ENCODE measurements at regions not wholly inside any gene's neighbourhood (a gene's known extent, or its start where the extent isn't known, plus 50 kb on each side); places are given as distances from the start of the nearest gene placed in this dataset.
"Not testable (repeated sequence)": the region's sequence is repeated elsewhere in the genome, so short reads cannot be mapped to it uniquely, and the experiment has no call there.

DNA sequence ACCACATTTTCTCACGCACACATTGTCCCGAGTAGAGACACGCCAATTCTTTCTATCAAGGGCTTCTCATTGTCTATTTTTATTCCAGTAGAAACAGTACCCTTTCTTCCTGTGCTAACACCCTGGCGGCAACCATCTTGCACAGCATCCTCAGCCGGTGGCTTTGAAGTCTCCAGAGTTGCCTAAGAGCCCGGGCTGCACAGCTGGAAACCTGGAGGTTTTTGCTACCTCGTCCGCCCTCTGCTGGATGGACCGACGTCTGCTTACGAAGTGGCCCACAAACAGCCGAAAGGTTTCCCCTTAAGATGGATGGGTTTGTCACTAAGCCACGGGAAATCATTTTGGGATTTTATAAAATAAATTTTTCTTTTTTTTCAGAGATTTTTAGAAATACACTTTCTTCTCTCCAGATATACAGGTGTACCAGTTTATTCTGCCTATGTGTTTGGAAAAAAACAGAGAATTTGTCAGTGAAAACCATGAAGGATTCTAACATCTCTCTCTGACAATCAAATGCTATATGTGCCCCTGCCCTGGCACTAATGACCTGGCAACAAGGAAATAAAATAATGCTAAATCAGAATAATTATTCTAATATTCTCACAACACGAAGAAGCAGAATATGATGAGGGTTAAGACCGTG lies 81.8 kb upstream of the FAM204A start:
- DNase-seq: peak; percentile 18 to 84 (median 83)
- Histone ChIP-seq H3K4me1 (no peaks in the 10 kb centered on the region), H3K9me3 (no peaks in the 10 kb centered on the region), H3K27ac (no peak overlapping the region), H3K27me3 (no peaks in the 10 kb centered on the region), H3K4me3 (no peak overlapping the region), H3K36me3 (no peaks in the 10 kb centered on the region)
- TF ChIP-seq, protein P1, sequence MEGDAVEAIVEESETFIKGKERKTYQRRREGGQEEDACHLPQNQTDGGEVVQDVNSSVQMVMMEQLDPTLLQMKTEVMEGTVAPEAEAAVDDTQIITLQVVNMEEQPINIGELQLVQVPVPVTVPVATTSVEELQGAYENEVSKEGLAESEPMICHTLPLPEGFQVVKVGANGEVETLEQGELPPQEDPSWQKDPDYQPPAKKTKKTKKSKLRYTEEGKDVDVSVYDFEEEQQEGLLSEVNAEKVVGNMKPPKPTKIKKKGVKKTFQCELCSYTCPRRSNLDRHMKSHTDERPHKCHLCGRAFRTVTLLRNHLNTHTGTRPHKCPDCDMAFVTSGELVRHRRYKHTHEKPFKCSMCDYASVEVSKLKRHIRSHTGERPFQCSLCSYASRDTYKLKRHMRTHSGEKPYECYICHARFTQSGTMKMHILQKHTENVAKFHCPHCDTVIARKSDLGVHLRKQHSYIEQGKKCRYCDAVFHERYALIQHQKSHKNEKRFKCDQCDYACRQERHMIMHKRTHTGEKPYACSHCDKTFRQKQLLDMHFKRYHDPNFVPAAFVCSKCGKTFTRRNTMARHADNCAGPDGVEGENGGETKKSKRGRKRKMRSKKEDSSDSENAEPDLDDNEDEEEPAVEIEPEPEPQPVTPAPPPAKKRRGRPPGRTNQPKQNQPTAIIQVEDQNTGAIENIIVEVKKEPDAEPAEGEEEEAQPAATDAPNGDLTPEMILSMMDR (IDR thresholded peaks at IDR 0.05): peak in 4 of 6 experiments; percentile 53 to 77 (median 67)
- no peak for TF ChIP-seq POLR2A (IDR thresholded peaks at IDR 0.05)

DNA sequence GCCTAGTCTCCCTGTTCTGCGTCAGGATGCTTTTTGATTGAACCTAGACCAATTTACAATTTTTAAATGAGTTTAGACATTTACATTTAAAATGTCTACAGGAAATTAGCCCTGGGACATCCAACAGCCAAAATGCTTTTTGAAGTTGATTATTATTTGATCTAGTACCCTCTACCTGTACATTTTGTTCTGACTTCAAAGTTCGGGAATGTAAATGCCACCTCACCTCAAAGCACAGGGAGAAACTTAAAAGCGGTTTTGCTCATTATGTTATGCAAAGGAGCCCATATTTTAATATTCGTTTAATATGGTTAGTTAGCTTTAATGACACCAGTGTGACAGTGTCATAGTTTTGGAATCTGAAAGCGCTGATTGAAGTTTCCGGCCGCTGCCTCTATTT lies 80.1 kb upstream of the FAM204A start:
- Histone ChIP-seq H3K9me3 (no peaks in the 10 kb centered on the region), H3K27me3 (no peaks in the 10 kb centered on the region), H3K4me3 (no peak overlapping the region), H3K36me3 (no peaks in the 10 kb centered on the region), H3K27ac (no peak overlapping the region), H3K4me1 (no peaks in the 10 kb centered on the region)
- TF ChIP-seq, protein P1 (IDR thresholded peaks at IDR 0.05): no peak
- no peak for TF ChIP-seq POLR2A (IDR thresholded peaks at IDR 0.05)
- no peak for DNase-seq

DNA sequence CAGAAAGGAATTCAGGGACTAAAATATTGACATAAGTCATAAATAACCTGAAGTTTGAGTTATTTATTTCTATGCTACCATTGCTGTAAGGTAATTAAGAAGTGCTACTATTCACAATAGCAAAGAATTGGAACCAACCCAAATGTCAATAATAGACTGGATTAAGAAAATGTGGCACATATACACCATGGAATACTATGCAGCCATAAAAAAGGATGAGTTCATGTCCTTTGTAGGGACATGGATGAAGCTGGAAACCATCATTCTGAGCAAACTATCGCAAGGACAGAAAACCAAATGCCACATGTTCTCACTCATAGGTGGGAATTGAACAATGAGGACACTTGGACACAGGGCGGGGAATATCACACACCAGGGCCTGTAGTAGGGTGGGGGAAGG lies 77.9 kb upstream of the FAM204A start:
- not testable (repeated sequence) for H3K27me3 ChIP-seq, H3K9me3 ChIP-seq, H3K36me3 ChIP-seq, DNase-seq, H3K4me1 ChIP-seq, H3K4me3 ChIP-seq, H3K27ac ChIP-seq

DNA sequence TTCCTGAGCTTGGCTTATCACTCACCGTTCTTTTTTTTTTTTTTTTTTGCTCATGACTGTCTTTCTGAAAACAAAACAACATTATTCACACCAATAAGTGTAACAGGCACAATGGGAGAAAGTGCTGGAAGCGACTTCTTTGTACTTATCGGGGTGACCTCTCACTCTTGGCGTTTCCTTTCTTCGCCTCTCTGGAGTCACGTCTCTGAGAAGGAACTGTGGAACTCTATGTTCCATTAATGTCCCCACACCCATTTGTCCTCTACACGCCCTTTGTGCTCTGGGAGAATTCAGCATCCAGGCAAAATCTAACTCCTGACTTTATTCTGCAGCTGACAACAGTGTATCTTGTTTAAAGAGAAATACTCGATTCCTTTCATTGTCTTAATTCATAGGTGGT lies 70.8 kb upstream of the FAM204A start:
- no peak overlapping the region for H3K27ac ChIP-seq
- no peaks in the 10 kb centered on the region for H3K27me3 ChIP-seq
- DNase-seq: no peak
- H3K4me1 ChIP-seq: no peaks in the 10 kb centered on the region
- TF ChIP-seq POLR2A (IDR thresholded peaks at IDR 0.05): no peak
- TF ChIP-seq, protein P1 (IDR thresholded peaks at IDR 0.05): no peak
- H3K9me3 ChIP-seq: no peaks in the 10 kb centered on the region
- no peak overlapping the region for H3K4me3 ChIP-seq
- H3K36me3 ChIP-seq: no peaks in the 10 kb centered on the region

DNA sequence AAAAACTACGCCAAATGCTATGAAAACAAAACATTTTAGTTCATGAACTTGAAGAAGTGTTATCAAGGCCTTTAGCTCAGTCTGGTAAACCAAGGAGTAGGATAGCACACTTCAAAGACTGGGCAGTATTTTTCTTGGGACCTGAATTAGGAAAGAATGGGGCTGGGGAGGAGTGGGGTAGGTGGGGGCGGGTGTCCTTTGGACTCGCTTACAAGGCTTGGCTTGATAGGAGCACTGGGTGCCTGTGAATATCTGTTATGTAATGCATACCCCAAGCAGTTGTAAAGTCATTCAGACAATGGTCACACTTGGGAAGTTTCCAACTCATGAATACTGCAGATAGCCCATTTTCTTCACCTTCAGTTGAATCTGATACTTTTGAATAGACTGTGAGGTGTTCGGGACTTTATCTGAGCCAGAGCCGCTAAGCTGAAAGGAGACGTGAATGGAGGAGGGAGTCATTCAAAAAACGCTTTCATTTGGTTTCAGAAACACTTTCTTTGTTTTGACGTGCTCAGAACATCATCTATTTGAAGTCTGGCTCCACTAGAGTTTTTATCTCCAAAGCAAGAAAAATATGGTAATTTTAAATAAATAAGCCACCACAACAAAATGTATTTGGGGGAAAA lies 70.1 kb upstream of the FAM204A start:
- H3K27ac ChIP-seq: no peak overlapping the region
- H3K9me3 ChIP-seq: no peaks in the 10 kb centered on the region
- no peaks in the 10 kb centered on the region for H3K36me3 ChIP-seq
- no peaks in the 10 kb centered on the region for H3K27me3 ChIP-seq
- no peaks in the 10 kb centered on the region for H3K4me1 ChIP-seq
- H3K4me3 ChIP-seq: no peak overlapping the region
- no peak for TF ChIP-seq POLR2A (IDR thresholded peaks at IDR 0.05)
- TF ChIP-seq, protein P1 (IDR thresholded peaks at IDR 0.05): no peak
- no peak for DNase-seq

DNA sequence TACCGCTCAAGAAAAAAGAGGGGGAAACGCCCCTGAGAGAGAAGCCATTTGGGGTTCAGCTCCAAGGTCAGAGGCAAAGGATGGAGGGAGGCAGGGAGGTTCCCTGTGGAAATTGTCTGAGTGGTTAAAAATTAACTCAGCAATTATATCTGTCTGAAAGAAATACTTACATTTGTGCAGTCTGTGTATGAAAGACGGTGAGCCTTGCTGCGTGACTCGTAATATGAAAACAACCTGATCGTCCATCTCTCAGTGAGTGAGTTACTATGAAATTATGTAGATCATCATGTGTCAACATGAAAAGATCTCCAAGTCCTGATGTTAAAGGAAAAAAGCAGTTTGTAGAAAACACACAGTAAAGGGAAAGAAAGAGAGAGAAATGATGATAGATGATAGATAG lies 67.2 kb upstream of the FAM204A start:
- H3K4me3 ChIP-seq: no peak overlapping the region
- no peaks in the 10 kb centered on the region for H3K9me3 ChIP-seq
- no peaks in the 10 kb centered on the region for H3K4me1 ChIP-seq
- H3K27me3 ChIP-seq: no peaks in the 10 kb centered on the region
- H3K36me3 ChIP-seq: no peaks in the 10 kb centered on the region
- no peak for TF ChIP-seq POLR2A (IDR thresholded peaks at IDR 0.05)
- TF ChIP-seq, protein P1 (IDR thresholded peaks at IDR 0.05): no peak
- no peak for DNase-seq
- H3K27ac ChIP-seq: no peak overlapping the region

Measured in Peyer's patch (tissue), 4 donors.